WTC11 (cell line): ENCODE measurements at regions not wholly inside any gene's neighbourhood (a gene's known extent, or its start where the extent isn't known, plus 50 kb on each side); places are given as distances from the start of the nearest gene placed in this dataset.

ENCODE experiments used
- AR ChIP-seq: fragments of 250-450 bp; sonication (Bioruptor Pico); IDR thresholded peaks from 2 replicates; pipeline ENCODE4 v1.9.0; 2021; ENCODE audit warnings: mild to moderate bottlenecking
- CREB1 ChIP-seq: sonication (generic); formaldehyde crosslinking; IDR thresholded peaks from 2 replicates; pipeline ENCODE4 v1.8.0; 2023; ENCODE audit warnings: mild to moderate bottlenecking, missing genetic modification reagents
- CTCF ChIP-seq: fragments of 200-600 bp; IDR thresholded peaks from 2 replicates; pipeline ENCODE4 v1.8.0; 2022; ENCODE audit warnings: antibody characterized with exemption
- E2F1 ChIP-seq: sonication (generic); formaldehyde crosslinking; IDR thresholded peaks from 2 replicates; pipeline ENCODE4 v1.8.0; 2022; ENCODE audit warnings: mild to moderate bottlenecking, missing genetic modification reagents
- EMX1 ChIP-seq: fragments of 250-450 bp; sonication (Bioruptor Pico); IDR thresholded peaks from 2 replicates; pipeline ENCODE4 v1.8.0; 2021; ENCODE audit warnings: mild to moderate bottlenecking
- FOXP1 ChIP-seq: sonication (generic); formaldehyde crosslinking; IDR thresholded peaks from 2 replicates; pipeline ENCODE4 v1.8.0; 2022; ENCODE audit warnings: missing genetic modification reagents, mild to moderate bottlenecking, moderate library complexity, borderline replicate concordance
- IRF2 ChIP-seq: sonication (generic); formaldehyde crosslinking; IDR thresholded peaks from 2 replicates; pipeline ENCODE4 v1.8.0; 2022; ENCODE audit warnings: low read depth, missing genetic modification reagents, borderline replicate concordance
- MAX ChIP-seq: sonication (generic); formaldehyde crosslinking; IDR thresholded peaks from 2 replicates; pipeline ENCODE4 v1.8.0; 2022; ENCODE audit warnings: mild to moderate bottlenecking, missing genetic modification reagents
- NR3C1 ChIP-seq: sonication (generic); formaldehyde crosslinking; conservative IDR thresholded peaks from 2 replicates; pipeline ENCODE4 v1.8.1; 2023; ENCODE audit warnings: low read depth, mild to moderate bottlenecking, missing genetic modification reagents
- PRDM15 ChIP-seq: sonication (generic); formaldehyde crosslinking; IDR thresholded peaks from 2 replicates; pipeline ENCODE4 v1.8.0; 2022; ENCODE audit warnings: missing genetic modification reagents
- USF2 ChIP-seq: sonication (generic); formaldehyde crosslinking; IDR thresholded peaks from 2 replicates; pipeline ENCODE4 v1.8.1; 2023; ENCODE audit warnings: mild to moderate bottlenecking, missing genetic modification reagents, moderate library complexity
- ZSCAN18 ChIP-seq: fragments of 250-450 bp; sonication (Bioruptor Pico); IDR thresholded peaks from 2 replicates; pipeline ENCODE4 v2.1.2; 2022; ENCODE audit warnings: mild to moderate bottlenecking, moderate library complexity

GRCh38 chr9:29208670-29209069 is 1635.4 kb upstream of the C9orf72 start:
- TF ChIP-seq CTCF (no peak), EMX1 (no peak), E2F1 (CRISPR knock-in tag) (no peak), CREB1 (CRISPR knock-in tag) (no peak), AR (CRISPR knock-in tag) (no peak), USF2 (no peak), FOXP1 (CRISPR knock-in tag) (no peak), NR3C1 (CRISPR knock-in tag) (no peak), IRF2 (CRISPR knock-in tag) (no peak), ZSCAN18 (CRISPR knock-in tag) (no peak), PRDM15 (CRISPR knock-in tag) (no peak), MAX (CRISPR knock-in tag) (no peak)
